ENCODE measurements at regions not wholly inside any gene's neighbourhood (a gene's known extent, or its start where the extent isn't known, plus 50 kb on each side); places are given as distances from the start of the nearest gene placed in this dataset.

- Histone ChIP-seq H3K4me1 (peaks cover 21% of the 10 kb centered on the region), H3K9me3 (no peaks in the 10 kb centered on the region), H3K27me3 (no peaks in the 10 kb centered on the region), H3K36me3 (replicated peaks in 1 of 2; ENCODE audit: insufficient read depth in 1 of 2, low read depth in 2 of 2) (no peaks in the 10 kb centered on the region), H3K27ac (no peak overlapping the region), H3K4me3 (no peak overlapping the region)
- no peak for TF ChIP-seq CTCF (IDR thresholded peaks at IDR 0.05)
- TF ChIP-seq POLR2A (IDR thresholded peaks at IDR 0.05) = no peak
- no peak for ATAC-seq
- no peak for DNase-seq
- WGBS, 2 donors = 90 to 93% methylated on average over 2 of the region's 2 CpGs
- intact Hi-C loops (cut with DNase I) = no loop called here
Observed at GRCh38 chr16:22623351-22623781, 112.7 kb downstream of the NPIPB5 start.

GRCh38 chr16:22624038-22624799 is 113.5 kb downstream of the NPIPB5 start:
- WGBS, 2 donors = 30 to 34% methylated on average over 18 of the region's 18 CpGs
- Histone ChIP-seq H3K4me1 (peaks cover 21% of the 10 kb centered on the region), H3K27ac (no peak overlapping the region), H3K27me3 (no peaks in the 10 kb centered on the region), H3K4me3 (no peak overlapping the region), H3K9me3 (no peaks in the 10 kb centered on the region), H3K36me3 (replicated peaks in 1 of 2; ENCODE audit: insufficient read depth in 1 of 2, low read depth in 2 of 2) (no peaks in the 10 kb centered on the region)
- ATAC-seq = no peak
- DNase-seq = peak in 1 of 4 donors; percentile 6
- intact Hi-C loops (cut with DNase I) = no loop called here
- TF ChIP-seq POLR2A (IDR thresholded peaks at IDR 0.05) = no peak
- no peak for TF ChIP-seq CTCF (IDR thresholded peaks at IDR 0.05)

- no peaks in the 10 kb centered on the region for H3K9me3 ChIP-seq
- DNase-seq (no peak), ATAC-seq (no peak)
- no peak for TF ChIP-seq CTCF (IDR thresholded peaks at IDR 0.05)
- TF ChIP-seq POLR2A (IDR thresholded peaks at IDR 0.05) = no peak
- peaks cover 21% of the 10 kb centered on the region for H3K4me1 ChIP-seq
- intact Hi-C loops (cut with DNase I) = no loop called here
- H3K4me3 ChIP-seq = no peak overlapping the region
- WGBS, 2 donors = 76 to 78% methylated on average over 7 of the region's 7 CpGs
- no peak overlapping the region for H3K27ac ChIP-seq
- H3K36me3 ChIP-seq (replicated peaks in 1 of 2; ENCODE audit: insufficient read depth in 1 of 2, low read depth in 2 of 2) = no peaks in the 10 kb centered on the region
- H3K27me3 ChIP-seq = no peaks in the 10 kb centered on the region
Observed at GRCh38 chr16:22624800-22625533, 114.3 kb downstream of the NPIPB5 start.

GRCh38 chr16:22625967-22626366 is 115.3 kb downstream of the NPIPB5 start:
- H3K4me3 ChIP-seq = no peak overlapping the region
- H3K9me3 ChIP-seq = no peaks in the 10 kb centered on the region
- intact Hi-C loops (cut with DNase I) = no loop called here
- DNase-seq (no peak), ATAC-seq (no peak)
- 72 to 74% methylated on average over 2 of the region's 2 CpGs for WGBS, 2 donors
- H3K27me3 ChIP-seq = no peaks in the 10 kb centered on the region
- no peaks in the 10 kb centered on the region for H3K36me3 ChIP-seq (replicated peaks in 1 of 2; ENCODE audit: insufficient read depth in 1 of 2, low read depth in 2 of 2)
- TF ChIP-seq CTCF (IDR thresholded peaks at IDR 0.05) = no peak
- no peak for TF ChIP-seq POLR2A (IDR thresholded peaks at IDR 0.05)
- H3K4me1 ChIP-seq = peaks cover 21% of the 10 kb centered on the region
- no peak overlapping the region for H3K27ac ChIP-seq
